CD1c-positive myeloid dendritic cell (primary cell): ENCODE measurements at regions not wholly inside any gene's neighbourhood (a gene's known extent, or its start where the extent isn't known, plus 50 kb on each side); places are given as distances from the start of the nearest gene placed in this dataset.
"Not testable (repeated sequence)": the region's sequence is repeated elsewhere in the genome, so short reads cannot be mapped to it uniquely, and the experiment has no call there.

ENCODE experiments used
- DNase-seq: peaks from one replicate; pipeline ENCODE4 v3.0.0-alpha.2; 2016; ENCODE audit errors: extremely low spot score

- DNase-seq = no peak
These were observed 132.3 kb upstream of the TAF11L2 start for GRCh38 chr5:17365811-17366138.

GRCh38 chr5:17367256-17367840, 130.7 kb upstream of the TAF11L2 start:
- DNase-seq = no peak

GRCh38 chr5:17370651-17371050, 127.4 kb upstream of the TAF11L2 start:
- DNase-seq = no peak

GRCh38 chr5:17373406-17373805, 124.6 kb upstream of the TAF11L2 start:
- DNase-seq = no peak

GRCh38 chr5:17373814-17374556, 124.0 kb upstream of the TAF11L2 start:
- DNase-seq = no peak

GRCh38 chr5:17374973-17375742, 122.9 kb upstream of the TAF11L2 start:
- no peak for DNase-seq

- DNase-seq = not testable (repeated sequence)
These were observed 122.1 kb upstream of the TAF11L2 start for GRCh38 chr5:17375886-17376285.

- no peak for DNase-seq
These were observed 119.6 kb upstream of the TAF11L2 start for GRCh38 chr5:17378346-17378997.

GRCh38 chr5:17379100-17379951, 118.7 kb upstream of the TAF11L2 start:
- DNase-seq = no peak

GRCh38 chr5:17381932-17382331, 116.1 kb upstream of the TAF11L2 start:
- peak; percentile 91 for DNase-seq

- DNase-seq = no peak
These were observed 114.5 kb upstream of the TAF11L2 start for GRCh38 chr5:17383526-17383925.

- DNase-seq = no peak
These were observed 113.8 kb upstream of the TAF11L2 start for GRCh38 chr5:17384181-17384580.

GRCh38 chr5:17388717-17389116, 109.3 kb upstream of the TAF11L2 start:
- no peak for DNase-seq

- no peak for DNase-seq
These were observed 103.9 kb upstream of the TAF11L2 start for GRCh38 chr5:17394086-17394485.

GRCh38 chr5:17395106-17395880, 102.7 kb upstream of the TAF11L2 start:
- DNase-seq = no peak

- DNase-seq = no peak
These were observed 101.8 kb upstream of the TAF11L2 start for GRCh38 chr5:17396247-17396646.

GRCh38 chr5:17398431-17398830, 99.6 kb upstream of the TAF11L2 start:
- peak; percentile 12 for DNase-seq

- DNase-seq = peak; percentile 67
These were observed 98.9 kb upstream of the TAF11L2 start for GRCh38 chr5:17398866-17399835.

GRCh38 chr5:17399931-17400330, 98.1 kb upstream of the TAF11L2 start:
- DNase-seq = peak; percentile 54
